HG02970 (cell line): ENCODE measurements at regions not wholly inside any gene's neighbourhood (a gene's known extent, or its start where the extent isn't known, plus 50 kb on each side); places are given as distances from the start of the nearest gene placed in this dataset.

ENCODE experiments used
- ATAC-seq: cut with Tn5 transposase; IDR thresholded peaks from one replicate; pipeline ENCODE4 v1.9.1; 2021; ENCODE audit warnings: mild to moderate bottlenecking, moderate library complexity, moderate number of reproducible peaks; ENCODE audit not compliant: unreplicated experiment, low FRiP score

- no peak for ATAC-seq
These were observed 335.9 kb downstream of the ALG10 start for GRCh38 chr12:34358198-34358597.

GRCh38 chr12:34361721-34362316, 339.5 kb downstream of the ALG10 start:
- no peak for ATAC-seq

GRCh38 chr12:34363050-34363673, 340.9 kb downstream of the ALG10 start:
- no peak for ATAC-seq

GRCh38 chr12:34368079-34368478, 345.8 kb downstream of the ALG10 start:
- no peak for ATAC-seq

GRCh38 chr12:34371050-34371449, 348.8 kb downstream of the ALG10 start:
- ATAC-seq: no peak

- ATAC-seq: no peak
These were observed 349.7 kb downstream of the ALG10 start for GRCh38 chr12:34372003-34372402.

- no peak for ATAC-seq
These were observed 351.6 kb downstream of the ALG10 start for GRCh38 chr12:34373926-34374325.

- ATAC-seq: no peak
These were observed 354.0 kb downstream of the ALG10 start for GRCh38 chr12:34376133-34376799.

GRCh38 chr12:34377243-34378035, 355.1 kb downstream of the ALG10 start:
- no peak for ATAC-seq

GRCh38 chr12:34379142-34379541, 356.8 kb downstream of the ALG10 start:
- ATAC-seq: no peak

- no peak for ATAC-seq
These were observed 362.4 kb downstream of the ALG10 start for GRCh38 chr12:34384693-34385092.

GRCh38 chr12:34386016-34386415, 363.7 kb downstream of the ALG10 start:
- no peak for ATAC-seq

- ATAC-seq: no peak
These were observed 364.4 kb downstream of the ALG10 start for GRCh38 chr12:34386621-34387255.

GRCh38 chr12:34387711-34388635, 365.7 kb downstream of the ALG10 start:
- ATAC-seq: no peak

GRCh38 chr12:34388636-34389377, 366.5 kb downstream of the ALG10 start:
- ATAC-seq: no peak

- no peak for ATAC-seq
These were observed 367.3 kb downstream of the ALG10 start for GRCh38 chr12:34389378-34390170.

GRCh38 chr12:34390171-34390841, 368.0 kb downstream of the ALG10 start:
- ATAC-seq: no peak
